HEK293 (cell line): ENCODE measurements at regions not wholly inside any gene's neighbourhood (a gene's known extent, or its start where the extent isn't known, plus 50 kb on each side); places are given as distances from the start of the nearest gene placed in this dataset.

Experiments used
- ZFHX2 ChIP-seq: fragments of 450-650 bp; formaldehyde crosslinking; conservative IDR thresholded peaks from 2 replicates; pipeline ENCODE4 v1.5.1; 2016; ENCODE audit warnings: missing biosample characterization, missing genetic modification characterization
- ZNF324 ChIP-seq: fragments of 450-650 bp; formaldehyde crosslinking; IDR thresholded peaks from 2 replicates; pipeline ENCODE4 v1.5.1; 2016; ENCODE audit warnings: missing biosample characterization, missing genetic modification characterization
- ZNF596 ChIP-seq: fragments of 450-650 bp; IDR thresholded peaks from 2 replicates; pipeline ENCODE4 v1.5.0; 2018; ENCODE audit warnings: missing biosample characterization, mild to moderate bottlenecking, missing genetic modification characterization, moderate library complexity
- ZNF664 ChIP-seq: fragments of 450-650 bp; formaldehyde crosslinking; IDR thresholded peaks from 2 replicates; pipeline ENCODE4 v1.5.1; 2016; ENCODE audit warnings: missing biosample characterization, missing genetic modification characterization
- ZNF701 ChIP-seq: fragments of 450-650 bp; formaldehyde crosslinking; IDR thresholded peaks from 2 replicates; pipeline ENCODE4 v1.5.1; 2016; ENCODE audit warnings: missing biosample characterization, missing genetic modification characterization
- TF ChIP-seq, protein P1 (sequence below): fragments of 450-650 bp; formaldehyde crosslinking; IDR thresholded peaks from 2 replicates; pipeline ENCODE4 v1.5.1; 2016; ENCODE audit warnings: missing biosample characterization, missing genetic modification characterization
- TF ChIP-seq, protein P2 (sequence below): fragments of 450-650 bp; formaldehyde crosslinking; IDR thresholded peaks from 2 replicates; pipeline ENCODE4 v1.5.1; 2016; ENCODE audit warnings: missing biosample characterization, missing genetic modification characterization
- TF ChIP-seq, protein P3 (sequence below): fragments of 450-650 bp; formaldehyde crosslinking; IDR thresholded peaks from 2 replicates; pipeline ENCODE4 v1.5.1; 2016; ENCODE audit warnings: missing biosample characterization, missing genetic modification characterization
- TF ChIP-seq, protein P4 (sequence below): fragments of 450-650 bp; formaldehyde crosslinking; IDR thresholded peaks from 2 replicates; pipeline ENCODE4 v1.5.1; 2016; ENCODE audit warnings: missing biosample characterization, missing genetic modification characterization
- TF ChIP-seq, protein P5 (sequence below): fragments of 450-650 bp; formaldehyde crosslinking; IDR thresholded peaks from 2 replicates; pipeline ENCODE4 v1.5.1; 2016; ENCODE audit warnings: missing biosample characterization, missing genetic modification characterization

DNA sequence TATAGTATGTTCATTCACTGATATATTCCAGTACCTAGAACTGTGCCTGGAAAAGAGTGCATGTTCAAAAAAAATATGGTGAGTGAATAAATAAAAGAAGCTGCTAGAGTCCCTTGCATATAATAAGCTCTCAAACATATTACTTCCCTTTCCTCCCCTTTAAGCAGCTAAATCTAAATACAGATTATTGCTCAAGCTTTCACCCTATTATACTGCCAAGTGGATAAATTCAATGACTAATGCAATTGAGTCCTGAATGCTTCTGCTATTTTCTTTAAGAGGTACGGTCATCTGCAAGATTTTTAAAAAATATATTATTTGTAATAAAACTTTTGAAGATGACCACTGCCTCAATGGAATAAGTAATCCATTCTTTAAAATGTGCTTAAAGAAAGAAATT, 248.4 kb downstream of the PLK2 start:
- TF ChIP-seq ZNF664 (tag by site-specific recombination) (no peak), ZNF701 (tag by site-specific recombination) (no peak), ZNF324 (tag by site-specific recombination) (no peak), ZNF596 (tag by site-specific recombination) (no peak), ZFHX2 (tag by site-specific recombination) (no peak)
- TF ChIP-seq, protein P1, sequence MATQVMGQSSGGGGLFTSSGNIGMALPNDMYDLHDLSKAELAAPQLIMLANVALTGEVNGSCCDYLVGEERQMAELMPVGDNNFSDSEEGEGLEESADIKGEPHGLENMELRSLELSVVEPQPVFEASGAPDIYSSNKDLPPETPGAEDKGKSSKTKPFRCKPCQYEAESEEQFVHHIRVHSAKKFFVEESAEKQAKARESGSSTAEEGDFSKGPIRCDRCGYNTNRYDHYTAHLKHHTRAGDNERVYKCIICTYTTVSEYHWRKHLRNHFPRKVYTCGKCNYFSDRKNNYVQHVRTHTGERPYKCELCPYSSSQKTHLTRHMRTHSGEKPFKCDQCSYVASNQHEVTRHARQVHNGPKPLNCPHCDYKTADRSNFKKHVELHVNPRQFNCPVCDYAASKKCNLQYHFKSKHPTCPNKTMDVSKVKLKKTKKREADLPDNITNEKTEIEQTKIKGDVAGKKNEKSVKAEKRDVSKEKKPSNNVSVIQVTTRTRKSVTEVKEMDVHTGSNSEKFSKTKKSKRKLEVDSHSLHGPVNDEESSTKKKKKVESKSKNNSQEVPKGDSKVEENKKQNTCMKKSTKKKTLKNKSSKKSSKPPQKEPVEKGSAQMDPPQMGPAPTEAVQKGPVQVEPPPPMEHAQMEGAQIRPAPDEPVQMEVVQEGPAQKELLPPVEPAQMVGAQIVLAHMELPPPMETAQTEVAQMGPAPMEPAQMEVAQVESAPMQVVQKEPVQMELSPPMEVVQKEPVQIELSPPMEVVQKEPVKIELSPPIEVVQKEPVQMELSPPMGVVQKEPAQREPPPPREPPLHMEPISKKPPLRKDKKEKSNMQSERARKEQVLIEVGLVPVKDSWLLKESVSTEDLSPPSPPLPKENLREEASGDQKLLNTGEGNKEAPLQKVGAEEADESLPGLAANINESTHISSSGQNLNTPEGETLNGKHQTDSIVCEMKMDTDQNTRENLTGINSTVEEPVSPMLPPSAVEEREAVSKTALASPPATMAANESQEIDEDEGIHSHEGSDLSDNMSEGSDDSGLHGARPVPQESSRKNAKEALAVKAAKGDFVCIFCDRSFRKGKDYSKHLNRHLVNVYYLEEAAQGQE (tag by site-specific recombination) = no peak
- TF ChIP-seq, protein P2, sequence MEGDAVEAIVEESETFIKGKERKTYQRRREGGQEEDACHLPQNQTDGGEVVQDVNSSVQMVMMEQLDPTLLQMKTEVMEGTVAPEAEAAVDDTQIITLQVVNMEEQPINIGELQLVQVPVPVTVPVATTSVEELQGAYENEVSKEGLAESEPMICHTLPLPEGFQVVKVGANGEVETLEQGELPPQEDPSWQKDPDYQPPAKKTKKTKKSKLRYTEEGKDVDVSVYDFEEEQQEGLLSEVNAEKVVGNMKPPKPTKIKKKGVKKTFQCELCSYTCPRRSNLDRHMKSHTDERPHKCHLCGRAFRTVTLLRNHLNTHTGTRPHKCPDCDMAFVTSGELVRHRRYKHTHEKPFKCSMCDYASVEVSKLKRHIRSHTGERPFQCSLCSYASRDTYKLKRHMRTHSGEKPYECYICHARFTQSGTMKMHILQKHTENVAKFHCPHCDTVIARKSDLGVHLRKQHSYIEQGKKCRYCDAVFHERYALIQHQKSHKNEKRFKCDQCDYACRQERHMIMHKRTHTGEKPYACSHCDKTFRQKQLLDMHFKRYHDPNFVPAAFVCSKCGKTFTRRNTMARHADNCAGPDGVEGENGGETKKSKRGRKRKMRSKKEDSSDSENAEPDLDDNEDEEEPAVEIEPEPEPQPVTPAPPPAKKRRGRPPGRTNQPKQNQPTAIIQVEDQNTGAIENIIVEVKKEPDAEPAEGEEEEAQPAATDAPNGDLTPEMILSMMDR (tag by site-specific recombination) = no peak
- TF ChIP-seq, protein P3, sequence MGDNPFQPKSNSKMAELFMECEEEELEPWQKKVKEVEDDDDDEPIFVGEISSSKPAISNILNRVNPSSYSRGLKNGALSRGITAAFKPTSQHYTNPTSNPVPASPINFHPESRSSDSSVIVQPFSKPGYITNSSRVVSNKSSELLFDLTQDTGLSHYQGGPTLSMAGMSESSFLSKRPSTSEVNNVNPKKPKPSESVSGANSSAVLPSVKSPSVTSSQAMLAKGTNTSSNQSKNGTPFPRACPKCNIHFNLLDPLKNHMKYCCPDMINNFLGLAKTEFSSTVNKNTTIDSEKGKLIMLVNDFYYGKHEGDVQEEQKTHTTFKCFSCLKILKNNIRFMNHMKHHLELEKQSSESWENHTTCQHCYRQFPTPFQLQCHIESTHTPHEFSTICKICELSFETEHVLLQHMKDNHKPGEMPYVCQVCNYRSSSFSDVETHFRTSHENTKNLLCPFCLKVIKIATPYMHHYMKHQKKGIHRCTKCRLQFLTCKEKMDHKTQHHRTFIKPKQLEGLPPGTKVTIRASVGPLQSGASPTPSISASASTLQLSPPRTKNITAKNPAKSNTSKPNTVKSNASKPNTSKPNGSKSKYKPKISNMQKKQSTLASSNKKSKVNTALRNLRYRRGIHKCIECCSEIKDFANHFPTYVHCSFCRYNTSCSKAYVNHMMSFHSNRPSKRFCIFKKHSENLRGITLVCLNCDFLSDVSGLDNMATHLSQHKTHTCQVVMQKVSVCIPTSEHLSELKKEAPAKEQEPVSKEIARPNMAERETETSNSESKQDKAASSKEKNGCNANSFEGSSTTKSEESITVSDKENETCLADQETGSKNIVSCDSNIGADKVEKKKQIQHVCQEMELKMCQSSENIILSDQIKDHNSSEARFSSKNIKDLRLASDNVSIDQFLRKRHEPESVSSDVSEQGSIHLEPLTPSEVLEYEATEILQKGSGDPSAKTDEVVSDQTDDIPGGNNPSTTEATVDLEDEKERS (tag by site-specific recombination) = no peak
- TF ChIP-seq, protein P4, sequence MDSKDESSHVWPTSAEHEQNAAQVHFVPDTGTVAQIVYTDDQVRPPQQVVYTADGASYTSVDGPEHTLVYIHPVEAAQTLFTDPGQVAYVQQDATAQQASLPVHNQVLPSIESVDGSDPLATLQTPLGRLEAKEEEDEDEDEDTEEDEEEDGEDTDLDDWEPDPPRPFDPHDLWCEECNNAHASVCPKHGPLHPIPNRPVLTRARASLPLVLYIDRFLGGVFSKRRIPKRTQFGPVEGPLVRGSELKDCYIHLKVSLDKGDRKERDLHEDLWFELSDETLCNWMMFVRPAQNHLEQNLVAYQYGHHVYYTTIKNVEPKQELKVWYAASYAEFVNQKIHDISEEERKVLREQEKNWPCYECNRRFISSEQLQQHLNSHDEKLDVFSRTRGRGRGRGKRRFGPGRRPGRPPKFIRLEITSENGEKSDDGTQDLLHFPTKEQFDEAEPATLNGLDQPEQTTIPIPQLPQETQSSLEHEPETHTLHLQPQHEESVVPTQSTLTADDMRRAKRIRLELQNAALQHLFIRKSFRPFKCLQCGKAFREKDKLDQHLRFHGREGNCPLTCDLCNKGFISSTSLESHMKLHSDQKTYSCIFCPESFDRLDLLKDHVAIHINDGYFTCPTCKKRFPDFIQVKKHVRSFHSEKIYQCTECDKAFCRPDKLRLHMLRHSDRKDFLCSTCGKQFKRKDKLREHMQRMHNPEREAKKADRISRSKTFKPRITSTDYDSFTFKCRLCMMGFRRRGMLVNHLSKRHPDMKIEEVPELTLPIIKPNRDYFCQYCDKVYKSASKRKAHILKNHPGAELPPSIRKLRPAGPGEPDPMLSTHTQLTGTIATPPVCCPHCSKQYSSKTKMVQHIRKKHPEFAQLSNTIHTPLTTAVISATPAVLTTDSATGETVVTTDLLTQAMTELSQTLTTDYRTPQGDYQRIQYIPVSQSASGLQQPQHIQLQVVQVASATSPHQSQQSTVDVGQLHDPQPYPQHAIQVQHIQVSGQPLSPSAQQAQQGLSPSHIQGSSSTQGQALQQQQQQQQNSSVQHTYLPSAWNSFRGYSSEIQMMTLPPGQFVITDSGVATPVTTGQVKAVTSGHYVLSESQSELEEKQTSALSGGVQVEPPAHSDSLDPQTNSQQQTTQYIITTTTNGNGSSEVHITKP = no peak
- TF ChIP-seq, protein P5, sequence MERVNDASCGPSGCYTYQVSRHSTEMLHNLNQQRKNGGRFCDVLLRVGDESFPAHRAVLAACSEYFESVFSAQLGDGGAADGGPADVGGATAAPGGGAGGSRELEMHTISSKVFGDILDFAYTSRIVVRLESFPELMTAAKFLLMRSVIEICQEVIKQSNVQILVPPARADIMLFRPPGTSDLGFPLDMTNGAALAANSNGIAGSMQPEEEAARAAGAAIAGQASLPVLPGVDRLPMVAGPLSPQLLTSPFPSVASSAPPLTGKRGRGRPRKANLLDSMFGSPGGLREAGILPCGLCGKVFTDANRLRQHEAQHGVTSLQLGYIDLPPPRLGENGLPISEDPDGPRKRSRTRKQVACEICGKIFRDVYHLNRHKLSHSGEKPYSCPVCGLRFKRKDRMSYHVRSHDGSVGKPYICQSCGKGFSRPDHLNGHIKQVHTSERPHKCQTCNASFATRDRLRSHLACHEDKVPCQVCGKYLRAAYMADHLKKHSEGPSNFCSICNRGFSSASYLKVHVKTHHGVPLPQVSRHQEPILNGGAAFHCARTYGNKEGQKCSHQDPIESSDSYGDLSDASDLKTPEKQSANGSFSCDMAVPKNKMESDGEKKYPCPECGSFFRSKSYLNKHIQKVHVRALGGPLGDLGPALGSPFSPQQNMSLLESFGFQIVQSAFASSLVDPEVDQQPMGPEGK (tag by site-specific recombination) = no peak
